Neuron (in vitro differentiated cells): ENCODE measurements at regions not wholly inside any gene's neighbourhood (a gene's known extent, or its start where the extent isn't known, plus 50 kb on each side); places are given as distances from the start of the nearest gene placed in this dataset.

Experiments used
- H2AFZ ChIP-seq: one replicate; pipeline ENCODE4 v1.6.1; 2013; ENCODE audit warnings: low read depth, mild to moderate bottlenecking, inconsistent platforms, low read length, moderate library complexity
- H3K27me3 ChIP-seq: one replicate; pipeline ENCODE4 v1.6.1; 2013; ENCODE audit warnings: low read length; ENCODE audit not compliant: insufficient read depth
- H3K36me3 ChIP-seq: one replicate; pipeline ENCODE4 v1.6.1; 2013; ENCODE audit warnings: low read length; ENCODE audit not compliant: insufficient read depth
- H3K4me1 ChIP-seq: one replicate; pipeline ENCODE4 v1.6.1; 2013; ENCODE audit warnings: low read length; ENCODE audit not compliant: insufficient read depth
- H3K4me3 ChIP-seq: 2 replicates; pipeline ENCODE4 v1.5.1; 2013; ENCODE audit warnings: mild to moderate bottlenecking, low read length, moderate library complexity
- H3K9me3 ChIP-seq: one replicate; pipeline ENCODE4 v1.6.1; 2013; ENCODE audit warnings: low read length

GRCh38 chr19:31617010-31617585, 267.9 kb upstream of the TSHZ3 start:
- Histone ChIP-seq H3K36me3 (no peaks in the 10 kb centered on the region), H3K9me3 (no peaks in the 10 kb centered on the region), H3K4me1 (no peaks in the 10 kb centered on the region), H3K27me3 (no peaks in the 10 kb centered on the region), H2AFZ (no peak overlapping the region), H3K4me3 (no peak overlapping the region)

GRCh38 chr19:31625056-31625455, 275.8 kb upstream of the TSHZ3 start:
- Histone ChIP-seq H3K4me1 (no peaks in the 10 kb centered on the region), H3K27me3 (no peaks in the 10 kb centered on the region), H3K36me3 (no peaks in the 10 kb centered on the region), H3K4me3 (no peak overlapping the region), H2AFZ (no peak overlapping the region), H3K9me3 (no peaks in the 10 kb centered on the region)

- Histone ChIP-seq H2AFZ (no peak overlapping the region), H3K27me3 (no peaks in the 10 kb centered on the region), H3K36me3 (no peaks in the 10 kb centered on the region)
These were observed 276.3 kb upstream of the TSHZ3 start for GRCh38 chr19:31625575-31625974.

GRCh38 chr19:31626941-31627340, 277.7 kb upstream of the TSHZ3 start:
- Histone ChIP-seq H3K27me3 (no peaks in the 10 kb centered on the region), H3K36me3 (no peaks in the 10 kb centered on the region), H2AFZ (no peak overlapping the region), H3K9me3 (no peaks in the 10 kb centered on the region), H3K4me3 (no peak overlapping the region), H3K4me1 (no peaks in the 10 kb centered on the region)

More at GRCh38 chr19:31625575-31625974, 276.3 kb upstream of the TSHZ3 start:
- no peaks in the 10 kb centered on the region for H3K4me1 ChIP-seq
- no peak overlapping the region for H3K4me3 ChIP-seq
- no peaks in the 10 kb centered on the region for H3K9me3 ChIP-seq

- no peaks in the 10 kb centered on the region for H3K9me3 ChIP-seq
- H2AFZ ChIP-seq, result no peak overlapping the region
- no peak overlapping the region for H3K4me3 ChIP-seq
- H3K27me3 ChIP-seq, result no peaks in the 10 kb centered on the region
- H3K36me3 ChIP-seq, result no peaks in the 10 kb centered on the region
- no peaks in the 10 kb centered on the region for H3K4me1 ChIP-seq
These were observed 278.6 kb upstream of the TSHZ3 start for GRCh38 chr19:31627620-31628365.

GRCh38 chr19:31629579-31630363, 280.5 kb upstream of the TSHZ3 start:
- Histone ChIP-seq H3K27me3 (no peaks in the 10 kb centered on the region), H3K9me3 (no peaks in the 10 kb centered on the region), H3K4me3 (no peak overlapping the region), H3K36me3 (no peaks in the 10 kb centered on the region), H2AFZ (no peak overlapping the region), H3K4me1 (no peaks in the 10 kb centered on the region)

GRCh38 chr19:31633014-31633413, 283.8 kb upstream of the TSHZ3 start:
- no peaks in the 10 kb centered on the region for H3K27me3 ChIP-seq
- no peak overlapping the region for H2AFZ ChIP-seq
- H3K36me3 ChIP-seq, result no peaks in the 10 kb centered on the region
- H3K4me1 ChIP-seq, result no peaks in the 10 kb centered on the region
- no peak overlapping the region for H3K4me3 ChIP-seq
- H3K9me3 ChIP-seq, result no peaks in the 10 kb centered on the region

GRCh38 chr19:31639306-31639705, 290.1 kb upstream of the TSHZ3 start:
- no peaks in the 10 kb centered on the region for H3K9me3 ChIP-seq
- H2AFZ ChIP-seq, result no peak overlapping the region
- H3K4me1 ChIP-seq, result no peaks in the 10 kb centered on the region
- no peak overlapping the region for H3K4me3 ChIP-seq
- no peaks in the 10 kb centered on the region for H3K27me3 ChIP-seq
- H3K36me3 ChIP-seq, result no peaks in the 10 kb centered on the region

GRCh38 chr19:31641591-31641990, 292.4 kb upstream of the TSHZ3 start:
- H3K9me3 ChIP-seq, result no peaks in the 10 kb centered on the region
- no peaks in the 10 kb centered on the region for H3K27me3 ChIP-seq
- H3K36me3 ChIP-seq, result no peaks in the 10 kb centered on the region
- no peaks in the 10 kb centered on the region for H3K4me1 ChIP-seq
- no peak overlapping the region for H2AFZ ChIP-seq
- no peak overlapping the region for H3K4me3 ChIP-seq

GRCh38 chr19:31648347-31648746, 299.1 kb upstream of the TSHZ3 start:
- H3K9me3 ChIP-seq, result no peaks in the 10 kb centered on the region
- H2AFZ ChIP-seq, result no peak overlapping the region
- H3K4me3 ChIP-seq, result no peak overlapping the region
- no peaks in the 10 kb centered on the region for H3K27me3 ChIP-seq
- no peaks in the 10 kb centered on the region for H3K4me1 ChIP-seq
- no peaks in the 10 kb centered on the region for H3K36me3 ChIP-seq

- H3K27me3 ChIP-seq, result no peaks in the 10 kb centered on the region
- H3K4me3 ChIP-seq, result no peak overlapping the region
- no peak overlapping the region for H2AFZ ChIP-seq
- no peaks in the 10 kb centered on the region for H3K36me3 ChIP-seq
- H3K4me1 ChIP-seq, result no peaks in the 10 kb centered on the region
- H3K9me3 ChIP-seq, result no peaks in the 10 kb centered on the region
These were observed 307.3 kb upstream of the TSHZ3 start for GRCh38 chr19:31656507-31656906.

- Histone ChIP-seq H3K27me3 (no peaks in the 10 kb centered on the region), H3K4me1 (no peaks in the 10 kb centered on the region), H3K9me3 (no peaks in the 10 kb centered on the region), H3K36me3 (no peaks in the 10 kb centered on the region), H2AFZ (no peak overlapping the region), H3K4me3 (no peak overlapping the region)
These were observed 310.0 kb upstream of the TSHZ3 start for GRCh38 chr19:31658993-31659896.

- no peaks in the 10 kb centered on the region for H3K4me1 ChIP-seq
- H3K27me3 ChIP-seq, result no peaks in the 10 kb centered on the region
- H3K36me3 ChIP-seq, result no peaks in the 10 kb centered on the region
- no peak overlapping the region for H3K4me3 ChIP-seq
- no peak overlapping the region for H2AFZ ChIP-seq
- no peaks in the 10 kb centered on the region for H3K9me3 ChIP-seq
These were observed 310.6 kb upstream of the TSHZ3 start for GRCh38 chr19:31659897-31660210.
